GM23248 (cell line): ENCODE measurements at regions not wholly inside any gene's neighbourhood (a gene's known extent, or its start where the extent isn't known, plus 50 kb on each side); places are given as distances from the start of the nearest gene placed in this dataset.

Source experiments
- DNase-seq: peaks from one replicate; pipeline ENCODE4 v3.0.0-alpha.2; 2015
- H2AFZ ChIP-seq: fragments of 200-600 bp; sonication (generic); 2 replicates; pipeline ENCODE4 v1.6.1; 2016; ENCODE audit warnings: antibody characterized with exemption
- H3F3A ChIP-seq: fragments of 200-600 bp; sonication (generic); 2 replicates; pipeline ENCODE4 v1.6.1; 2016; ENCODE audit warnings: mild to moderate bottlenecking, antibody characterized with exemption, mixed run types; ENCODE audit not compliant: insufficient read depth
- H3K27ac ChIP-seq: fragments of 200-600 bp; sonication (generic); 2 replicates; pipeline ENCODE4 v1.5.1; 2016; ENCODE audit warnings: mild to moderate bottlenecking
- H3K27me3 ChIP-seq: fragments of 200-600 bp; sonication (generic); replicated peaks from 2 replicates; pipeline ENCODE4 v1.6.1; 2016; ENCODE audit warnings: mild to moderate bottlenecking; ENCODE audit not compliant: insufficient read depth
- H3K36me3 ChIP-seq: fragments of 200-600 bp; sonication (generic); 2 replicates; pipeline ENCODE4 v1.6.1; 2016; ENCODE audit warnings: low read depth, mild to moderate bottlenecking
- H3K4me1 ChIP-seq: fragments of 200-600 bp; sonication (generic); 2 replicates; pipeline ENCODE4 v1.6.1; 2016; ENCODE audit warnings: mild to moderate bottlenecking; ENCODE audit not compliant: insufficient read depth
- H3K4me2 ChIP-seq: fragments of 200-600 bp; sonication (generic); one replicate; pipeline ENCODE4 v1.6.1; 2016; ENCODE audit warnings: mild to moderate bottlenecking; ENCODE audit not compliant: unreplicated experiment
- H3K4me3 ChIP-seq: fragments of 200-600 bp; sonication (generic); 2 replicates; pipeline ENCODE4 v1.5.1; 2016; ENCODE audit warnings: mild to moderate bottlenecking
- H3K79me2 ChIP-seq: fragments of 200-600 bp; sonication (generic); 2 replicates; pipeline ENCODE4 v1.6.1; 2016; ENCODE audit warnings: mild to moderate bottlenecking; ENCODE audit not compliant: insufficient read depth
- H3K9ac ChIP-seq: fragments of 200-600 bp; sonication (generic); 2 replicates; pipeline ENCODE4 v1.6.1; 2016; ENCODE audit warnings: mild to moderate bottlenecking
- H3K9me2 ChIP-seq: fragments of 200-600 bp; sonication (generic); 2 replicates; pipeline ENCODE4 v1.6.1; 2016; ENCODE audit warnings: mixed run types, mild to moderate bottlenecking, moderate library complexity; ENCODE audit not compliant: insufficient read depth
- H3K9me3 ChIP-seq: fragments of 200-600 bp; sonication (generic); one replicate; pipeline ENCODE4 v1.6.1; 2017; ENCODE audit warnings: low read depth
- H4K20me1 ChIP-seq: fragments of 200-600 bp; sonication (generic); 2 replicates; pipeline ENCODE4 v1.6.0; 2016; ENCODE audit not compliant: insufficient read depth
- EZH2 ChIP-seq: fragments of 200-600 bp; sonication (generic); IDR thresholded peaks from 2 replicates; pipeline ENCODE4 v1.6.1; 2018; ENCODE audit warnings: antibody characterized with exemption, mild to moderate bottlenecking; ENCODE audit not compliant: insufficient read depth, poor library complexity, severe bottlenecking
- EZH2phosphoT487 ChIP-seq: fragments of 200-600 bp; sonication (generic); IDR thresholded peaks from 2 replicates; pipeline ENCODE4 v1.6.1; 2018; ENCODE audit warnings: antibody characterized with exemption, moderate library complexity, mild to moderate bottlenecking, low read depth; ENCODE audit not compliant: insufficient read depth
- WGBS, 2 experiments: methylation state at CpG; one replicate each; pipeline ENCODE4 v1.1.6; 2015 to 2017; ENCODE audit warnings: low lambda C conversion rate in 2 of 2, low coverage in 1 of 2; ENCODE audit errors: missing lambda C conversion rate in 2 of 2; 5-methylcytosine and 5-hydroxymethylcytosine counted together
- in situ Hi-C: fragments of 300-500 bp; cut with MboI; formaldehyde crosslinking; loops from 2 replicates; pipeline ENCODE4 v1.15.0; 2020

GRCh38 chr17:5747276-5747675 is 163.0 kb upstream of the NLRP1 start:
- Histone ChIP-seq H3K27me3 (no peaks in the 10 kb centered on the region), H3K79me2 (no peaks in the 10 kb centered on the region), H3K9ac (no peak overlapping the region), H3F3A (no peaks in the 10 kb centered on the region), H3K4me3 (no peak overlapping the region), H3K27ac (no peak overlapping the region), H3K9me3 (no peaks in the 10 kb centered on the region), H2AFZ (no peak overlapping the region), H4K20me1 (no peaks in the 10 kb centered on the region), H3K9me2 (no peaks in the 10 kb centered on the region), H3K4me2 (no peak overlapping the region), H3K4me1 (no peaks in the 10 kb centered on the region), H3K36me3 (no peaks in the 10 kb centered on the region)
- in situ Hi-C loops = no loop called here
- DNase-seq = no peak
- TF ChIP-seq EZH2phosphoT487 (no peak), EZH2 (no peak)
- WGBS, 2 experiments = 33 to 35% methylated on average over 3 of the region's 3 CpGs

GRCh38 chr17:5747964-5748363 is 163.7 kb upstream of the NLRP1 start:
- Histone ChIP-seq H4K20me1 (no peaks in the 10 kb centered on the region), H3K4me3 (no peak overlapping the region), H3K9me3 (no peaks in the 10 kb centered on the region), H2AFZ (no peak overlapping the region), H3K27me3 (no peaks in the 10 kb centered on the region), H3K36me3 (no peaks in the 10 kb centered on the region), H3K9ac (no peak overlapping the region), H3F3A (no peaks in the 10 kb centered on the region), H3K9me2 (no peaks in the 10 kb centered on the region), H3K4me1 (no peaks in the 10 kb centered on the region), H3K79me2 (no peaks in the 10 kb centered on the region), H3K27ac (no peak overlapping the region), H3K4me2 (no peak overlapping the region)
- in situ Hi-C loops = no loop called here
- TF ChIP-seq EZH2 = no peak
- no peak for TF ChIP-seq EZH2phosphoT487
- WGBS, 2 experiments = 7 to 12% methylated on average over 4 of the region's 4 CpGs
- no peak for DNase-seq

- Histone ChIP-seq H4K20me1 (no peaks in the 10 kb centered on the region), H3K27ac (no peak overlapping the region), H2AFZ (no peak overlapping the region), H3K27me3 (no peaks in the 10 kb centered on the region), H3K4me3 (no peak overlapping the region), H3K9me3 (no peaks in the 10 kb centered on the region), H3K9ac (no peak overlapping the region), H3K36me3 (no peaks in the 10 kb centered on the region), H3K4me2 (no peak overlapping the region), H3K79me2 (no peaks in the 10 kb centered on the region), H3K9me2 (no peaks in the 10 kb centered on the region), H3F3A (no peaks in the 10 kb centered on the region), H3K4me1 (no peaks in the 10 kb centered on the region)
- in situ Hi-C loops = no loop called here
- 22 to 26% methylated on average over 2 of the region's 2 CpGs for WGBS, 2 experiments
- no peak for DNase-seq
- no peak for TF ChIP-seq EZH2phosphoT487
- no peak for TF ChIP-seq EZH2
Observed at GRCh38 chr17:5753421-5753820, 169.1 kb upstream of the NLRP1 start.

- no peak for DNase-seq
- H3F3A ChIP-seq = no peaks in the 10 kb centered on the region
- H3K4me3 ChIP-seq = no peak overlapping the region
- H3K4me2 ChIP-seq = no peak overlapping the region
- no peaks in the 10 kb centered on the region for H3K36me3 ChIP-seq
- H3K9me2 ChIP-seq = no peaks in the 10 kb centered on the region
- in situ Hi-C loops = no loop called here
- H2AFZ ChIP-seq = no peak overlapping the region
- WGBS, 2 experiments = 33 to 34% methylated on average over 8 of the region's 8 CpGs
- no peaks in the 10 kb centered on the region for H3K27me3 ChIP-seq
- H3K4me1 ChIP-seq = no peaks in the 10 kb centered on the region
- TF ChIP-seq EZH2 = no peak
- no peaks in the 10 kb centered on the region for H3K9me3 ChIP-seq
- no peaks in the 10 kb centered on the region for H3K79me2 ChIP-seq
- no peak overlapping the region for H3K9ac ChIP-seq
- H4K20me1 ChIP-seq = no peaks in the 10 kb centered on the region
- H3K27ac ChIP-seq = no peak overlapping the region
Observed at GRCh38 chr17:5757314-5757907, 173.1 kb upstream of the NLRP1 start.

- TF ChIP-seq EZH2 (no peak), EZH2phosphoT487 (no peak)
- no peak overlapping the region for H2AFZ ChIP-seq
- H3K27ac ChIP-seq = no peak overlapping the region
- no peaks in the 10 kb centered on the region for H3K79me2 ChIP-seq
- H3K4me2 ChIP-seq = no peak overlapping the region
- in situ Hi-C loops = no loop called here
- no peaks in the 10 kb centered on the region for H3K4me1 ChIP-seq
- no peaks in the 10 kb centered on the region for H3K36me3 ChIP-seq
- H3K9me2 ChIP-seq = no peaks in the 10 kb centered on the region
- H3K9me3 ChIP-seq = no peaks in the 10 kb centered on the region
- H3K27me3 ChIP-seq = peaks cover 1% of the 10 kb centered on the region; the same call in 1 of the 2 replicates
- no peak overlapping the region for H3K4me3 ChIP-seq
- no peak for DNase-seq
- H3F3A ChIP-seq = no peaks in the 10 kb centered on the region
- H4K20me1 ChIP-seq = no peaks in the 10 kb centered on the region
- H3K9ac ChIP-seq = no peak overlapping the region
Observed at GRCh38 chr17:5758651-5759050, 174.3 kb upstream of the NLRP1 start.
